AG10803 (cell line): ENCODE measurements at regions not wholly inside any gene's neighbourhood (a gene's known extent, or its start where the extent isn't known, plus 50 kb on each side); places are given as distances from the start of the nearest gene placed in this dataset.

Experiments used
- DNase-seq: peaks from one replicate; pipeline ENCODE4 v3.0.0; 2010; ENCODE audit warnings: low read depth
- H3K4me3 ChIP-seq: 2 replicates; pipeline ENCODE4 v1.5.1; 2011; ENCODE audit warnings: mild to moderate bottlenecking, low read length, control low read depth
- CTCF ChIP-seq: conservative IDR thresholded peaks from 2 replicates; pipeline ENCODE4 v1.5.1; 2011; ENCODE audit warnings: mild to moderate bottlenecking, low read length, control low read depth, inconsistent platforms

GRCh38 chr7:52639126-52639525, 396.3 kb upstream of the POM121L12 start:
- no peak overlapping the region for H3K4me3 ChIP-seq
- DNase-seq: no peak
- no peak for TF ChIP-seq CTCF

DNA sequence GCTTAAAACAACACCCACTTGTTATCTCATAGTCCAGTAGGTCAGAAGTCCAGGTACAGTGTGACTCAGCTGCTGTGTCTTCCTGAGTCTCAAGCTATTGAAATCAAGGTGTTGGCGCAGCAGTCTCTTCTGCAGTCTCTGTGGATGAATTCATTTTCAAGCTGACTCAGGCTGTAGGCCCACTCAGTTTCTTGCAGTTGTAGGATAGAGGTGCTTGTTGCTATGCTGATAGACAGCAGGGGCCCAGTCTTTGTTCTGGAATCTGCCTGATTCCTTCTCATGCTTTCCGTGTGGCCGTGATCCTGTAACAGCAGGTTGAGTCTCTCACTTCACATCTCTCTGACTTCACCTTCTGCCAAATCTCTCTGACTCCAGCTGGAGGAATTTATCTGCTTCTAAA, 400.4 kb upstream of the POM121L12 start:
- no peak for TF ChIP-seq CTCF

GRCh38 chr7:52620849-52621248, 414.6 kb upstream of the POM121L12 start:
- DNase-seq: no peak
- H3K4me3 ChIP-seq: no peak overlapping the region
- TF ChIP-seq CTCF: no peak

More for the DNA sequence above, 400.4 kb upstream of the POM121L12 start:
- no peak overlapping the region for H3K4me3 ChIP-seq
- no peak for DNase-seq

DNA sequence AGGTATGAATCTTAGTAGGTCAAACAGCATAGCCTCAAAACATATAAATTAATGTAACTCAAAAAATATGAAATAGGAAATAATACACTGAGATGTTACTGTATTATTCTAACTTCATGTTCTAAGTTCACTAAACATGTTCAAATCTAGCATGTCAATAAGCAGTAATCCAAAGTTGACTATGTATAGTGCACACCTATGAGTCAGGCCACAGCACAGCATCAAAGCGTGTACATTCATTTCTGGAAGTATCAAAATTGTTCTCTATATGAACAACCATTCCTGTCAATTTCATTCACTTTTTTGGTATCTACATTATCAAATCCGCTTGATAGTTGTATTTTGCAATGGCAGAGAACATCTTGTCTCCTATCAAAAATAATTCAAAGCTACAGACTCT, 418.9 kb upstream of the POM121L12 start:
- TF ChIP-seq CTCF: no peak
- no peak for DNase-seq
- H3K4me3 ChIP-seq: no peak overlapping the region

- H3K4me3 ChIP-seq: no peak overlapping the region
- DNase-seq: no peak
- no peak for TF ChIP-seq CTCF
Observed at GRCh38 chr7:52615021-52615695, 420.3 kb upstream of the POM121L12 start.

DNA sequence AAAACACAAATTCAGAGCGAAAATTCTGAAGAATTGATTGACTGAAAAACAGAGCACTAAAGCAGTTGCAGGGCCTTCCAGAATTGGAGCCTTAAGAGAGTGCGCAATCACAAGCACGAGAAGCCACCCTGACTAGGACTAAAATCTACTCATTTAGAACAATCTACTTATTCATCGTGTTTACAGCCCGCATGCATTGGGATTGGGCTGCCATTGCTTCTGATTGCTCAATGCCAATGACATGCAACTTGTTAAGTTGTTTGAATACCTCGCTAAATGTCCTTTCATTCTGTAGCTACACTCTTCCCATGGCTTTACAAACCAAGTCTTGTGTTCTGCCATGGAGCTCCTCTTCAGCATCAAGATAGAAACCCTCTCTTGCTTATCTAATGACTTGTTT, 425.9 kb upstream of the POM121L12 start:
- H3K4me3 ChIP-seq: no peak overlapping the region
- no peak for TF ChIP-seq CTCF
- no peak for DNase-seq

DNA sequence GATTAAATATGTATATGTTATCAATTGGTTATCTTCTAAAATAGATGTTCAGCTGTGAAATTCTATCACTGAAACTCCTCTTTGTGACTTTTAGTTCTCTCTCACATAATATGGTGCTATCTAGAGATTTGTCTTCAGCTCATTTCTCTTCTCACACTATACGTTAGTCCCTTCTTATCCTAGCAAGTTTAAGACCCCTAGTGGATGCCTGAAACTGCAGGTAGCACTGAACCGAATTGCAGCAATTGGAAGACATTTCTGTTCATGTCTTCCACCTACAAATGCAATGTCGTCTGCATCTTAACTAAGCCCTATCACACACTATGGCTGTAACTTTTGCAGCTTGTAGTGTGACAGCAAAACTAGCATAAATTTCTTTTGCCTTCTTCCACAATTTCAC, 442.7 kb upstream of the POM121L12 start:
- no peak overlapping the region for H3K4me3 ChIP-seq
- DNase-seq: no peak
- no peak for TF ChIP-seq CTCF
